BLaER1 treated with 17β-estradiol and CSF1 and Interleukin-3, amounts not matched to agents 10 nM and 100 nM (cell line): ENCODE measurements at regions not wholly inside any gene's neighbourhood (a gene's known extent, or its start where the extent isn't known, plus 50 kb on each side); places are given as distances from the start of the nearest gene placed in this dataset.
A peak's percentile ranks its signal among the peaks of the same experiment; 100 is the strongest.
"Not testable (repeated sequence)": the region's sequence is repeated elsewhere in the genome, so short reads cannot be mapped to it uniquely, and the experiment has no call there.

Source experiments
- H3K27ac ChIP-seq, 11 experiments: shearing (Covaris generic); formaldehyde crosslinking; 2 replicates each; pipeline ENCODE4 v1.8.1; 2022
- H3K27me3 ChIP-seq, 11 experiments: shearing (Covaris generic); formaldehyde crosslinking; 2 replicates each; pipeline ENCODE4 v1.8.1; 2022
- H3K36me3 ChIP-seq, 11 experiments: shearing (Covaris generic); formaldehyde crosslinking; 2 replicates each; pipeline ENCODE4 v1.8.1; 2022
- H3K4me1 ChIP-seq, 10 experiments: shearing (Covaris generic); formaldehyde crosslinking; 2 replicates each; pipeline ENCODE4 v1.8.1; 2022
- H3K4me2 ChIP-seq, 11 experiments: shearing (Covaris generic); formaldehyde crosslinking; 2 replicates each; pipeline ENCODE4 v1.8.1; 2022
- H3K4me3 ChIP-seq, 10 experiments: shearing (Covaris generic); formaldehyde crosslinking; 2 replicates each; pipeline ENCODE4 v1.8.1; 2022
- H3K9ac ChIP-seq, 11 experiments: shearing (Covaris generic); formaldehyde crosslinking; 2 replicates each; pipeline ENCODE4 v1.8.1; 2022
- H3K9me3 ChIP-seq, 11 experiments: shearing (Covaris generic); formaldehyde crosslinking; replicated peaks in 1 of 11; 2 replicates each; pipeline ENCODE4 v1.8.1; 2022
- H4K20me1 ChIP-seq, 11 experiments: shearing (Covaris generic); formaldehyde crosslinking; 2 replicates each; pipeline ENCODE4 v1.8.1; 2022
- Cebpa-rat ChIP-seq, 11 experiments: shearing (Covaris generic); IDR thresholded peaks; 2 replicates each; pipeline ENCODE4 v1.8.1; 2022

- H3K9me3 ChIP-seq = no peaks in the 10 kb centered on the region
Observed at GRCh38 chr4:3945511-3946290, 179.5 kb downstream of the ADRA2C start.

GRCh38 chr4:3946553-3946952 is 180.4 kb downstream of the ADRA2C start:
- not testable (repeated sequence) for H3K4me2 ChIP-seq, H4K20me1 ChIP-seq, H3K27ac ChIP-seq, H3K4me3 ChIP-seq, H3K36me3 ChIP-seq, H3K9ac ChIP-seq, H3K27me3 ChIP-seq, H3K9me3 ChIP-seq
- H3K4me1 ChIP-seq = peaks cover 0 to 32% (median 15%) of the 10 kb centered on the region in 10 experiments; a peak in 15 of 20 replicates

More at GRCh38 chr4:3945511-3946290, 179.5 kb downstream of the ADRA2C start:
- TF ChIP-seq Cebpa-rat (IDR thresholded peaks at IDR 0.05) = no peak
- Histone ChIP-seq H3K4me2 (no peak overlapping the region), H3K27ac (no peak overlapping the region), H3K4me3 (no peak overlapping the region), H3K36me3 (no peaks in the 10 kb centered on the region; a peak in 1 of 22 replicates), H3K9ac (no peak overlapping the region), H3K4me1 (peaks cover 0 to 24% (median 9%) of the 10 kb centered on the region in 10 experiments; a peak in 15 of 20 replicates), H4K20me1 (no peaks in the 10 kb centered on the region; a peak in 1 of 22 replicates), H3K27me3 (no peaks in the 10 kb centered on the region)

GRCh38 chr4:3947761-3948160 is 181.6 kb downstream of the ADRA2C start:
- H3K4me1 ChIP-seq = peaks cover 0 to 35% (median 23%) of the 10 kb centered on the region in 10 experiments; a peak in 15 of 20 replicates
- H3K4me2 ChIP-seq, H3K4me3 ChIP-seq, H3K27ac ChIP-seq, H3K9me3 ChIP-seq, H3K36me3 ChIP-seq, H4K20me1 ChIP-seq, H3K9ac ChIP-seq, H3K27me3 ChIP-seq: not testable (repeated sequence)

- H4K20me1 ChIP-seq, H3K27me3 ChIP-seq, H3K9ac ChIP-seq, H3K27ac ChIP-seq, H3K4me2 ChIP-seq, H3K4me3 ChIP-seq, H3K9me3 ChIP-seq, H3K36me3 ChIP-seq: not testable (repeated sequence)
- peaks cover 0 to 35% (median 25%) of the 10 kb centered on the region in 10 experiments; a peak in 14 of 20 replicates for H3K4me1 ChIP-seq
Observed at GRCh38 chr4:3948210-3948609, 182.0 kb downstream of the ADRA2C start.

GRCh38 chr4:3949916-3950315 is 183.7 kb downstream of the ADRA2C start:
- H3K36me3 ChIP-seq, H4K20me1 ChIP-seq, H3K9me3 ChIP-seq, H3K4me3 ChIP-seq, H3K9ac ChIP-seq, H3K27ac ChIP-seq, H3K27me3 ChIP-seq: not testable (repeated sequence)
- peak overlapping the region in 1 of 11 experiments; percentile 47; a peak in 2 of 22 replicates for H3K4me2 ChIP-seq
- peaks cover 6 to 48% (median 36%) of the 10 kb centered on the region in 10 experiments; a peak in 18 of 20 replicates for H3K4me1 ChIP-seq

GRCh38 chr4:3952443-3953139 is 186.4 kb downstream of the ADRA2C start:
- Histone ChIP-seq H3K4me2 (peak overlapping the region in 8 of 11 experiments; percentile 28 to 97 (median 56); a peak in 15 of 22 replicates), H3K4me1 (peaks cover 6 to 48% (median 36%) of the 10 kb centered on the region in 10 experiments; a peak in 18 of 20 replicates)
- H3K36me3 ChIP-seq, H3K27me3 ChIP-seq, H4K20me1 ChIP-seq, H3K9ac ChIP-seq, H3K9me3 ChIP-seq, H3K4me3 ChIP-seq, H3K27ac ChIP-seq: not testable (repeated sequence)

- H3K4me2 ChIP-seq = peak overlapping the region in 8 of 11 experiments; percentile 28 to 97 (median 56); a peak in 15 of 22 replicates
- not testable (repeated sequence) for H3K9ac ChIP-seq, H3K27me3 ChIP-seq, H3K4me3 ChIP-seq, H4K20me1 ChIP-seq, H3K9me3 ChIP-seq, H3K36me3 ChIP-seq
- H3K4me1 ChIP-seq = peaks cover 6 to 48% (median 36%) of the 10 kb centered on the region in 10 experiments; a peak in 18 of 20 replicates
- H3K27ac ChIP-seq = peak overlapping the region in 1 of 11 experiments; percentile 92; a peak in 1 of 22 replicates
Observed at GRCh38 chr4:3953140-3953489, 186.9 kb downstream of the ADRA2C start.

- Histone ChIP-seq H3K4me3 (peak overlapping the region; percentile 73 to 86 (median 80)), H3K4me2 (peak overlapping the region; percentile 81 to 98 (median 95)), H3K4me1 (peaks cover 6 to 48% (median 36%) of the 10 kb centered on the region in 10 experiments; a peak in 18 of 20 replicates), H3K27ac (peak overlapping the region in 10 of 11 experiments; percentile 64 to 92 (median 88); a peak in 20 of 22 replicates), H3K9ac (peak overlapping the region; percentile 79 to 92 (median 84); a peak in 21 of 22 replicates)
- not testable (repeated sequence) for H3K27me3 ChIP-seq, H4K20me1 ChIP-seq, H3K36me3 ChIP-seq, H3K9me3 ChIP-seq
- TF ChIP-seq Cebpa-rat (IDR thresholded peaks at IDR 0.05) = peak in 4 of 11 experiments; percentile 29 to 60 (median 38); a peak in 5 of 22 replicates
Observed at GRCh38 chr4:3954540-3955320, 188.5 kb downstream of the ADRA2C start.

- not testable (repeated sequence) for H4K20me1 ChIP-seq, H3K27me3 ChIP-seq, H3K36me3 ChIP-seq, H3K9me3 ChIP-seq
- Histone ChIP-seq H3K4me3 (peak overlapping the region; percentile 73 to 86 (median 80)), H3K27ac (peak overlapping the region in 10 of 11 experiments; percentile 64 to 92 (median 88); a peak in 20 of 22 replicates), H3K9ac (peak overlapping the region; percentile 79 to 92 (median 84); a peak in 21 of 22 replicates), H3K4me2 (peak overlapping the region; percentile 81 to 98 (median 95)), H3K4me1 (peaks cover 6 to 40% (median 35%) of the 10 kb centered on the region in 10 experiments; a peak in 18 of 20 replicates)
Observed at GRCh38 chr4:3955321-3956164, 189.4 kb downstream of the ADRA2C start.

GRCh38 chr4:3956165-3956867 is 190.1 kb downstream of the ADRA2C start:
- peak overlapping the region; percentile 48 to 70 (median 62); a peak in 20 of 22 replicates for H3K4me2 ChIP-seq
- H3K4me1 ChIP-seq = peaks cover 6 to 32% (median 29%) of the 10 kb centered on the region in 10 experiments; a peak in 18 of 20 replicates
- H3K9me3 ChIP-seq, H3K27ac ChIP-seq, H3K36me3 ChIP-seq, H4K20me1 ChIP-seq, H3K27me3 ChIP-seq: not testable (repeated sequence)
- H3K9ac ChIP-seq = peak overlapping the region; percentile 30 to 92 (median 56); a peak in 16 of 22 replicates
- peak overlapping the region; percentile 63 to 86 (median 80) for H3K4me3 ChIP-seq

- H3K36me3 ChIP-seq, H3K27me3 ChIP-seq, H3K4me3 ChIP-seq, H3K9ac ChIP-seq, H4K20me1 ChIP-seq, H3K27ac ChIP-seq, H3K9me3 ChIP-seq, H3K4me2 ChIP-seq, H3K4me1 ChIP-seq: not testable (repeated sequence)
Observed at GRCh38 chr4:3961091-3961672, 195.0 kb downstream of the ADRA2C start.
